Trophoblast cell (in vitro differentiated cells and primary cell): ENCODE measurements at regions not wholly inside any gene's neighbourhood (a gene's known extent, or its start where the extent isn't known, plus 50 kb on each side); places are given as distances from the start of the nearest gene placed in this dataset.
A peak's percentile ranks its signal among the peaks of the same experiment; 100 is the strongest.
"Not testable (repeated sequence)": the region's sequence is repeated elsewhere in the genome, so short reads cannot be mapped to it uniquely, and the experiment has no call there.

Experiments
- DNase-seq, 2 donors: peaks; one replicate each; pipeline ENCODE4 v3.0.0-alpha.2; 2016
- H2AFZ ChIP-seq: 2 replicates; pipeline ENCODE4 v1.6.1; 2013; ENCODE audit warnings: low read length, moderate library complexity, mild to moderate bottlenecking; ENCODE audit not compliant: insufficient read depth, poor library complexity
- H2AK5ac ChIP-seq: 2 replicates; pipeline ENCODE4 v1.6.1; 2013; ENCODE audit warnings: mild to moderate bottlenecking, low read length
- H2BK120ac ChIP-seq: 2 replicates; pipeline ENCODE4 v1.6.1; 2013; ENCODE audit warnings: low read length, mild to moderate bottlenecking, moderate library complexity; ENCODE audit not compliant: insufficient read depth, poor library complexity
- H2BK12ac ChIP-seq: 2 replicates; pipeline ENCODE4 v1.6.1; 2013; ENCODE audit warnings: mild to moderate bottlenecking, low read length, moderate library complexity
- H2BK5ac ChIP-seq: 2 replicates; pipeline ENCODE4 v1.6.1; 2013; ENCODE audit warnings: low read length, low read depth, moderate library complexity, mild to moderate bottlenecking; ENCODE audit not compliant: poor library complexity
- H3K14ac ChIP-seq: 2 replicates; pipeline ENCODE4 v1.6.1; 2013; ENCODE audit warnings: mild to moderate bottlenecking, low read length
- H3K18ac ChIP-seq: 2 replicates; pipeline ENCODE4 v1.6.1; 2013; ENCODE audit warnings: mild to moderate bottlenecking, low read length
- H3K23ac ChIP-seq: 2 replicates; pipeline ENCODE4 v1.6.1; 2013; ENCODE audit warnings: low read length
- H3K27ac ChIP-seq: 2 replicates; pipeline ENCODE4 v1.5.1; 2013; ENCODE audit warnings: low read depth, mild to moderate bottlenecking, inconsistent platforms, low read length, moderate library complexity
- H3K27me3 ChIP-seq: 2 replicates; pipeline ENCODE4 v1.6.1; 2013; ENCODE audit warnings: inconsistent platforms, mild to moderate bottlenecking, low read length, moderate library complexity; ENCODE audit not compliant: insufficient read depth
- H3K36me3 ChIP-seq, 2 experiments: 1 replicate in 1 of 2; 2 replicates in 1 of 2; pipeline ENCODE4 v1.6.1; 2013; ENCODE audit warnings: low read length in 2 of 2, mild to moderate bottlenecking in 2 of 2, moderate library complexity in 1 of 2; ENCODE audit not compliant: insufficient read depth in 2 of 2, control insufficient read depth in 1 of 2
- H3K4ac ChIP-seq: 2 replicates; pipeline ENCODE4 v1.6.1; 2013; ENCODE audit warnings: low read depth, mild to moderate bottlenecking, low read length, moderate library complexity
- H3K4me1 ChIP-seq, 2 experiments: 1 replicate in 1 of 2; 2 replicates in 1 of 2; pipeline ENCODE4 v1.6.1; 2013; ENCODE audit warnings: low read length in 2 of 2, mild to moderate bottlenecking in 2 of 2, moderate library complexity in 1 of 2; ENCODE audit not compliant: insufficient read depth in 2 of 2, control insufficient read depth in 1 of 2
- H3K4me2 ChIP-seq: 2 replicates; pipeline ENCODE4 v1.6.1; 2013; ENCODE audit warnings: inconsistent platforms, mild to moderate bottlenecking, low read length, moderate library complexity
- H3K4me3 ChIP-seq: 2 replicates; pipeline ENCODE4 v1.5.1; 2013; ENCODE audit warnings: mild to moderate bottlenecking, low read depth, low read length, inconsistent platforms
- H3K79me1 ChIP-seq: one replicate; pipeline ENCODE4 v1.6.1; 2013; ENCODE audit warnings: low read length
- H3K79me2 ChIP-seq: 2 replicates; pipeline ENCODE4 v1.6.1; 2013; ENCODE audit warnings: low read length, mild to moderate bottlenecking; ENCODE audit not compliant: control insufficient read depth, insufficient read depth, poor library complexity
- H3K9ac ChIP-seq: 2 replicates; pipeline ENCODE4 v1.6.1; 2013; ENCODE audit warnings: mild to moderate bottlenecking, low read length
- H3K9me3 ChIP-seq: 2 replicates; pipeline ENCODE4 v1.6.1; 2013; ENCODE audit warnings: low read depth, mild to moderate bottlenecking, control low read depth, inconsistent platforms, low read length; ENCODE audit not compliant: insufficient read depth
- H4K12ac ChIP-seq: 2 replicates; pipeline ENCODE4 v1.6.1; 2013; ENCODE audit warnings: low read depth, mild to moderate bottlenecking, low read length, moderate library complexity
- H4K8ac ChIP-seq: 2 replicates; pipeline ENCODE4 v1.6.1; 2013; ENCODE audit warnings: low read depth, mild to moderate bottlenecking, low read length, moderate library complexity
- H4K91ac ChIP-seq: one replicate; pipeline ENCODE4 v1.6.1; 2013; ENCODE audit warnings: low read depth, mild to moderate bottlenecking, low read length, moderate library complexity
- WGBS: extraction: QIAGEN DNeasy Blood & Tissue Kit; methylation state at CpG from one replicate; pipeline ENCODE4 v1.1.7; 2013; ENCODE audit warnings: missing lambda C conversion rate; ENCODE audit not compliant: insufficient read length, insufficient coverage; ENCODE audit errors: extremely low coverage; 5-methylcytosine and 5-hydroxymethylcytosine counted together

- H2AK5ac ChIP-seq, result no peak overlapping the region
- H2BK120ac ChIP-seq, result no peak overlapping the region
- no peak overlapping the region for H3K4me2 ChIP-seq
- H3K4me3 ChIP-seq, result no peak overlapping the region
- no peaks in the 10 kb centered on the region for H3K4me1 ChIP-seq
- H4K12ac ChIP-seq, result no peak overlapping the region
- H3K23ac ChIP-seq, result no peak overlapping the region
- peaks cover 9% of the 10 kb centered on the region for H3K9me3 ChIP-seq
- peak overlapping the region; percentile 40 for H2BK12ac ChIP-seq
- no peak overlapping the region for H3K9ac ChIP-seq
- H2AFZ ChIP-seq, result no peak overlapping the region
- no peak overlapping the region for H3K4ac ChIP-seq
- no peaks in the 10 kb centered on the region for H3K27me3 ChIP-seq
- no peak overlapping the region for H3K27ac ChIP-seq
- WGBS, result no CpG with 5 or more reads among the region's 5 CpGs
- no peak overlapping the region for H4K91ac ChIP-seq
- H4K8ac ChIP-seq, result no peak overlapping the region
- H2BK5ac ChIP-seq, result no peak overlapping the region
- no peaks in the 10 kb centered on the region for H3K79me2 ChIP-seq
- no peak overlapping the region for H3K14ac ChIP-seq
- no peak for DNase-seq
- H3K79me1 ChIP-seq, result no peaks in the 10 kb centered on the region
- H3K18ac ChIP-seq, result no peak overlapping the region
- H3K36me3 ChIP-seq, result peaks cover 2% of the 10 kb centered on the region in 2 experiments
Observed at GRCh38 chr10:53489335-53490182, 717.0 kb upstream of the MBL2 start.

GRCh38 chr10:53487019-53487983, 714.7 kb upstream of the MBL2 start:
- Histone ChIP-seq H3K79me1 (no peaks in the 10 kb centered on the region), H2AFZ (no peak overlapping the region), H3K79me2 (no peaks in the 10 kb centered on the region), H3K36me3 (peaks cover 2% of the 10 kb centered on the region in 2 experiments), H3K4ac (no peak overlapping the region), H3K27ac (no peak overlapping the region), H3K18ac (no peak overlapping the region), H2BK5ac (no peak overlapping the region), H4K91ac (no peak overlapping the region), H2AK5ac (no peak overlapping the region), H3K23ac (no peak overlapping the region), H3K4me1 (no peaks in the 10 kb centered on the region), H4K12ac (no peak overlapping the region), H3K14ac (no peak overlapping the region), H3K4me3 (no peak overlapping the region), H3K9ac (no peak overlapping the region), H2BK120ac (no peak overlapping the region), H3K4me2 (no peak overlapping the region), H3K27me3 (no peaks in the 10 kb centered on the region), H2BK12ac (no peak overlapping the region), H3K9me3 (peaks cover 9% of the 10 kb centered on the region), H4K8ac (no peak overlapping the region)
- WGBS, result no CpG with 5 or more reads among the region's 17 CpGs
- no peak for DNase-seq

- H2BK120ac ChIP-seq, H3K9ac ChIP-seq: not testable (repeated sequence)
Observed at GRCh38 chr10:53485422-53485821, 712.8 kb upstream of the MBL2 start.

DNA sequence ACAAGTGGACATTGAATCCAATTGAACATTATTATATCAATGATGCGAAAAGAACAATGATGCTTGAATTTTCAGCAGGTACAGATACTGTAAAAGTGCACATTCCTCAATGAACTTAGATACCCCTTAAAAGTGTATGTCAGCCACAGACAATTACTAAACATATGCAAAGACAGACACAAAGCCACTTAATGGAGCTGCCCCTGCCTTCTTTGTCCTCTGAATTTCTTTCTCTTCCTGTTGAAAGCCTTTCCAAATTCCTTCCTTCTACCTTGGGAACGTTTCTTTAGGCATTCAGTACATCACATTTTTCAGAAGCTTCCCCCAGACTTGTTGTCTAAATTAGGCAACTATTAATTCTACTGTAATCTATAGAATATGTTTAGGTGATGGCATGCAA, 706.8 kb upstream of the MBL2 start:
- H3K36me3 ChIP-seq, result no peaks in the 10 kb centered on the region
- no peak overlapping the region for H3K4ac ChIP-seq
- no CpG with 5 or more reads among the region's 2 CpGs for WGBS

More at GRCh38 chr10:53485422-53485821, 712.8 kb upstream of the MBL2 start:
- H3K27me3 ChIP-seq, H3K9me3 ChIP-seq, H3K4me2 ChIP-seq, H3K79me2 ChIP-seq, H3K79me1 ChIP-seq, H3K36me3 ChIP-seq, H3K14ac ChIP-seq, H2AK5ac ChIP-seq, DNase-seq, H2BK12ac ChIP-seq, H3K23ac ChIP-seq, H3K27ac ChIP-seq, H3K4me1 ChIP-seq, H4K12ac ChIP-seq, H2BK5ac ChIP-seq, H3K4ac ChIP-seq, H3K18ac ChIP-seq, H4K8ac ChIP-seq, H4K91ac ChIP-seq, H2AFZ ChIP-seq, H3K4me3 ChIP-seq: not testable (repeated sequence)
- WGBS, result no CpG with 5 or more reads among the region's 4 CpGs

More for the DNA sequence above, 706.8 kb upstream of the MBL2 start:
- Histone ChIP-seq H2AFZ (no peak overlapping the region), H2BK120ac (no peak overlapping the region), H3K27ac (no peak overlapping the region), H2BK5ac (no peak overlapping the region), H3K9me3 (no peaks in the 10 kb centered on the region), H3K4me3 (no peak overlapping the region), H4K8ac (no peak overlapping the region), H3K79me2 (no peaks in the 10 kb centered on the region), H3K18ac (no peak overlapping the region), H3K79me1 (peaks cover 4% of the 10 kb centered on the region), H3K27me3 (no peaks in the 10 kb centered on the region), H3K23ac (no peak overlapping the region), H3K4me1 (no peaks in the 10 kb centered on the region), H3K14ac (no peak overlapping the region), H2BK12ac (no peak overlapping the region), H4K91ac (no peak overlapping the region), H3K9ac (no peak overlapping the region), H3K4me2 (no peak overlapping the region), H2AK5ac (no peak overlapping the region), H4K12ac (no peak overlapping the region)
- no peak for DNase-seq
